C1 segment of cervical spinal cord (tissue), 14 donors: ENCODE measurements at regions not wholly inside any gene's neighbourhood (a gene's known extent, or its start where the extent isn't known, plus 50 kb on each side); places are given as distances from the start of the nearest gene placed in this dataset.
"Not testable (repeated sequence)": the region's sequence is repeated elsewhere in the genome, so short reads cannot be mapped to it uniquely, and the experiment has no call there.

ENCODE experiments used
- DNase-seq, 14 donors: peaks; one replicate each; lab custom pipeline; 2025; lab: John Stamatoyannopoulos, UW

GRCh38 chr10:123221418-123221817 is 67.2 kb downstream of the BUB3 start:
- no peak for DNase-seq

- DNase-seq, result no peak
These were observed 68.6 kb downstream of the BUB3 start for GRCh38 chr10:123222832-123223231.

- no peak for DNase-seq
These were observed 73.5 kb downstream of the BUB3 start for GRCh38 chr10:123227706-123228105.

- no peak for DNase-seq
These were observed 75.9 kb downstream of the BUB3 start for GRCh38 chr10:123229927-123230630.

- not testable (repeated sequence) for DNase-seq
These were observed 78.7 kb downstream of the BUB3 start for GRCh38 chr10:123232879-123233278.

GRCh38 chr10:123235014-123235413 is 80.8 kb downstream of the BUB3 start:
- not testable (repeated sequence) for DNase-seq

GRCh38 chr10:123236126-123236525 is 81.9 kb downstream of the BUB3 start:
- no peak for DNase-seq

- no peak for DNase-seq
These were observed 86.0 kb downstream of the BUB3 start for GRCh38 chr10:123240250-123240649.

- DNase-seq, result no peak
These were observed 86.6 kb downstream of the BUB3 start for GRCh38 chr10:123240776-123241175.

GRCh38 chr10:123241391-123242141 is 87.4 kb downstream of the BUB3 start:
- DNase-seq, result no peak

- DNase-seq, result no peak
These were observed 90.5 kb downstream of the BUB3 start for GRCh38 chr10:123244747-123245146.

GRCh38 chr10:123245264-123245663 is 91.1 kb downstream of the BUB3 start:
- DNase-seq, result no peak

- no peak for DNase-seq
These were observed 95.7 kb downstream of the BUB3 start for GRCh38 chr10:123249894-123250293.

GRCh38 chr10:123250640-123251039 is 96.4 kb downstream of the BUB3 start:
- no peak for DNase-seq

GRCh38 chr10:123252779-123253178 is 98.6 kb downstream of the BUB3 start:
- DNase-seq, result no peak

- DNase-seq, result not testable (repeated sequence)
These were observed 100.1 kb downstream of the BUB3 start for GRCh38 chr10:123254343-123254742.

- no peak for DNase-seq
These were observed 103.8 kb downstream of the BUB3 start for GRCh38 chr10:123257904-123258456.

GRCh38 chr10:123259081-123259480 is 104.9 kb downstream of the BUB3 start:
- no peak for DNase-seq

- DNase-seq, result no peak
These were observed 105.6 kb downstream of the BUB3 start for GRCh38 chr10:123259791-123260190.

GRCh38 chr10:123262456-123262855 is 108.3 kb downstream of the BUB3 start:
- DNase-seq, result no peak

- DNase-seq, result no peak
These were observed 112.8 kb downstream of the BUB3 start for GRCh38 chr10:123266971-123267370.

GRCh38 chr10:123269017-123269552 is 114.9 kb downstream of the BUB3 start:
- no peak for DNase-seq

GRCh38 chr10:123269675-123270074 is 115.5 kb downstream of the BUB3 start:
- DNase-seq, result no peak
